NCI-H774 (cell line): ENCODE measurements at regions not wholly inside any gene's neighbourhood (a gene's known extent, or its start where the extent isn't known, plus 50 kb on each side); places are given as distances from the start of the nearest gene placed in this dataset.
"Not testable (repeated sequence)": the region's sequence is repeated elsewhere in the genome, so short reads cannot be mapped to it uniquely, and the experiment has no call there.

Experiments
- DNase-seq: peaks from one replicate; lab custom pipeline; 2025; lab: John Stamatoyannopoulos, UW

DNA sequence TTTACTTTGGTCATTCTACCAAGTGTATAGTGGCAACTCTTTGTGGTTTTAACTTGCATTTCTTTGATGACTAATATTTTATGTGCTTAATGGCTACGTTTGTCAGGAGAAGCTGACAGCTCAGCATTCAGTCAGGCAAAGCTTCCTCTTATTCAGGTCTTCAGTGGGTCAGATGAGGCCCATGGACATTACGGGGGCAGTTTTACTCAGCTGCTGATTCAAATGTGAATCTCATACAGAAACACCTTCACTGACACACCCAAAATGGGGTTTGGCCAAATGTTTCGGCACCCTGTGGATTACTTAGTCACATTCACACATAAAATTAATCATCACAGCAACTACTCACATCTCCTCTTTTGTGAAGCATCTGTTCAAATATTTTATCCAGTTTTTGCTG lies 104.9 kb upstream of the PLD5 start:
- DNase-seq: no peak

DNA sequence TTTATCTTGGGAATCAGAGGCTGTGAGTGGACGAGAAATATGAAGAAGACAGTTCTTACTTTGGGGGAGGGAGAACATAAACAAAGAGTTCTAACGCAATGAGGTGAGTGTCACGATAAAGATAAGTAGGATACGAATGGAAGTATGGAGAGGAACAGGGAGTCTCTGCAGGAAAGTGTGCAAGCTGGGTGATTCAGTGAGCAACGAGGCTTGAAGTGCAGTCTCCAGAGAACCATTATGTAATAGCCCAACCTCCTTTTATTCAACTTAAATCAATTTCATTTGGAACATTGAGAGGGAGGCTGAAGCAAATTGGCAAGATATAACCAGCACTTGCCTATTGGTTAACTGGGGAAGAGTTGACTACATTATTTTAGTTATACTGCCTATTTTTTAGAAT lies 99.3 kb upstream of the PLD5 start:
- no peak for DNase-seq

DNA sequence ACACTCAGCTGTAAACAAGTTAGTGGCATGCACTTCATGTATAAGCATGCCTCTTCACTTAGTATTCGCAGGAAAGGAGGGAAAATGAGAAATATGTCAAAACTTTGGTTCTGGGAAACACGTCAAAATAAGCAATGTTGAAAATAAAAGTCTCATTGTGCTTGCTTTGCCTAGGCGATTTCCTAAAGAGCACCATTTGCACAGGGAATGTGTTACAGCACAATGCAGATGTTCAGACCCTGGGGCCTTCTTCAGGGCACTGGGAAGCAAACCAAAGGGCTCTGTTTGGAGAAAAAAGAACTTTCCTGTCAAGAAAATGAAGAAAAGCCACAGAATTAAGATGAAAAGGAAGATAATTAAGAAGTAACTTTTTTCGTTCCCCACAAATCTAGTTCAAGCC lies 98.6 kb upstream of the PLD5 start:
- no peak for DNase-seq

DNA sequence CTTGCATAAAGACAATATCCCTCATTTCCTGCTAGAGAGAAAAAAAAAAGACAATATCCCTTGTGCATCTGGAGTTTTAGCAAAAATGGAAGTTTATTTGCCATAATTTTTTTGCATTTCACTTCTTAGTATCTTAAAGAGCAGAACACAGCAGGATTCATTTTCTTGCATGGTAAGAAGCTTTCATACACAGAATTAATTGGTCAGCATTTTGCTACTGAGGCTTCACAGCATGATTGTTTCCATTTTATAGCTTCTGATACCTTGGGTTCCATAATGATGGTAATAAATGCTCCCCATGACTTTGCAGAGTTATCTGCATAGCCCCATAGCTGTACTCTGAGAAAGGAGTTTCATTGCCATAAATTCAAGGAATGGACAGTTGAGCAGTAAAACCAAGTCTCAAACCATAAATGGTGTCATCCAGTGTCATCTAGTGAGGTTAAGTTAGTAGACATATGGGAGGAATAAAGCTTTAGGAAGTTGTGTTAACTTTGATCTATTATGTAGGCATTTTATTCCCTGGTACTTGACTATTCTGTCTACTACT lies 88.8 kb upstream of the PLD5 start:
- DNase-seq: no peak

DNA sequence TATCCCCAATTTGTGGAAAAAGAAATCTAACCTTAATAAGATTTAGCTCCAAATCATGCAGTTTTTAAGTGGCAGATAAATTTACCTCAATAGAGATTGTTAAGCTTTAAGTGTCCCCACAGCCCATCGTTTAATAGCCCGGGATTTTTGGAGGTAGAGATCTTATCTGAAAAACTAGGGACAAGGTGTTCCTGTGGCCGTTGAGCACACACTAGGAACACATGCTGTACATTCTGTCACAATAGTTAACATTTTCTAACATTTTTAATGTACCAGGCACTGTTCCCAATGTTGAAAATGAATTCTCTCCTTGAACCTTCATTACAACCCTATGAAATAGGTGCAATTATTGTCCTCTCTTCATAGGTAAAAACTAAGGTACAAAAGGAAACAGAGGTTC lies 85.7 kb upstream of the PLD5 start:
- no peak for DNase-seq

DNA sequence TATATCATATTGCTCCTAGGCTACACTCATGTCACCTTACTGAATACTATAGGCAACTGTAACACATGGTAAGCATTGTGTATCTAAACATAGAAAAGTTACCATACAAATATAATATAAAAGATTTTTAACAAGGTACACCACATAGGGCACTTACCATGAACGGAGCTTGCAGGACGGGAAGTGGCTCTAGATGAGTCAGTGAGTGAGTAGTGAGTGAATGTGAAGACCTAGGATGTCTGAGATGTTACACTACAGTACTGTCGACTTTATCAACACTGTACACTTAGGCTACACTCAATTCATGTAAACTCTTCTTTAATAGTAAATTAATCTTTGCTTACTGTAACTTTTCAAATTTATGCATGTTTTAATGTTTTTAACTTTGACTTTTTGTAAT lies 81.0 kb upstream of the PLD5 start:
- no peak for DNase-seq

DNA sequence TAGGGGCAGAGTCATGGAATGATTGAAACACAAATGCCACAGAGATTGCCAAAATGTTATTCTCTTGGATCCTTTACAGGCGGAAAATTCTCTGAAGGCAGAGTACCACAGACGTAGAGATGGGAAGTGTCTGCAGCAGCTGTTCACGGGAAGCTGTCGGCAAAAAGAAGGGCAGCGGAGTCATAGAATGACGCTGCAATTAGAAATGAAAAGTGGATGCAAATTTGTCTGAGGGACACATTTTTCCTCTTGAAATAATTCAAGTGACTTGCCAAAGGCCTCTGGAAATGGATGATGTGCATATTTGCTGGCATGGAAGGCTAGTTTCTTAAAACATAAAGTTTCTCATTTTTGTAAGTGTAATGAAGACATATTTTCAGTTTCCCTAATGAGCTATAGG lies 77.5 kb upstream of the PLD5 start:
- DNase-seq: no peak

DNA sequence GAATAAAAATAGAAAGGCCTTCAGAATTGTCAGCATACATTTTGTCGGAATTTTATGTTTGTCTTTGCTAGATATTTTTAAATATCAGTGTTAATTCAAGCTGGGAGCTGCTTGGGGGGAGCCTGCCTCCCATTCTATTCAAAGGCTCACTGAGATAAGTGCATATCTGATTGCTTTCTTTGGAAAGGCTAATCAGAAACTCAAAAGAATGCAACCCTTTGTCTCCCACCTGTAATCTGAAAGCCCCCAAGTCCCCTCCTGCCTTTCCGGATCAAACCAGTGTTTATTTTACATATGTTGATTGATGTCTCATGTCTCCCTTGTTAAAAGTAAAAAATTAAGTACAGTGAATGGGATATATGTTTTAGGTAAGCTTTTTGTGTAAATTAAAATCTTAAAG lies 69.3 kb upstream of the PLD5 start:
- DNase-seq: not testable (repeated sequence)

DNA sequence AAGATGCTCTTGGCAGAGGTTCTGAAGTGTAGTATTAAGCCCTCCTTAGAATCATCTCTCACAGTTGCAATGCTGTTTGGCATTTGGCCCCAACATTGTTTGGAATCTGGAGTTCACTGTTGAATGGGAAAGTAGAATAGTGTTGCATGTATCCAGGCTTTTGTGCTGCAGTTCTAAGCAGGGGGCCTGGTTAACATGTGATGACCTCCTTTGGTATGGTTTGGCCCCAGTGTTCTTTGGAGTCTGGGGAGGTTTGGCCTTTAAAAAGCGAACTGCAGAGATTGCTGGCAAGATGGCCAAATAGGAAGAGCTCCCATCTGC lies 61.8 kb upstream of the PLD5 start:
- no peak for DNase-seq

DNA sequence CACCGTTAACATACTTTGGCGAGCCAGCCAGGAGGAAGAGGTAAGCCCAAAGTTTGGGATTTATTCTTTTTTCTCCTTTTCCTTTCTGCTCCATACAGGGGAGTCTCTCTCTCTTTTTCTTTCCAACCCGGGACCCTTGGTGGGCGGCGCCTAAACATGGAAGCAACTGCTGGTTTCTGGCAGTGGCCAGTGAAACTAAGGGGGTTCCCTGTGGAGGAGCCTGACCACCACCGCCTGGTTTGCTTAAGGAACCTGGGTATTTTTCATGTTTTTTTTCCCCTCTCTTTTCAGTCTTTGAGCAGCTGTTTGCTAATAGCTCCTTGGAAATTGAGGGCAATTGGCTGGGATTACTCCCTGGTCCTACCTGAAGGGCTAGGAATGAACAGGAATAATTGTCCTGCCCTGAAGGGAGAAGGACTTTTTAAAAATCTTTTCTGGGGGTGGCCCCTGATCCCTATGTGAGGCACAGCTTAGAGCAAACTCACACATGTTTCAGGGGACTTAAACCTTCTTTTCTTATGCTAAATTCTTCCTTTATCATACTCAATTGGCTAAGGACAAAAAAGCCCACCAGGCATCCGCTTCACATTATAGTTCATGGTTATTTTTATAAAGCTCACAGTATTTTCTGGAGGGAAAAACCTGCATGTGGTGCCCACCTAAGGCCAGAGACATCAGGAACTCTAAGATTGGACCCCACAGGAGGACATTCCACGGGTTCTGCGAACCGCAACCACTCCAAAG lies 61.3 kb upstream of the PLD5 start:
- no peak for DNase-seq

DNA sequence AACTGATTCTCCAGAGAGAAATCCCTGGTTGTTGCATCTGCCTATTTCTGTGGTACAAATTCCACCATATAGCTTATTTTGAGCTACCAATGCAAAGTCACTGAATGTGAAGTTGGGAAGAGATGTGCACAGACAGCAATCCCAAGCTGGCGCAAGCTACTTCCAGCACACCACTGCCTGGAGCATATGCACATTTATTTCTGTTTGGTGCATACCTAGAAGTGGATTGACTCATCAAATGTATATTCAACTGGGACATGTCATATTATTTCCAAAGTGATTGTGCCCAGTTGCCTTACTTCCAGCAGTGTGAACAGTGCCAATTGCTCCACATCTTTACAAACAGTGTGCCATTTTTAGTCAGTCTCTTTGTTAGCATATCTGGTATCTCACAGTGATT lies 58.2 kb upstream of the PLD5 start:
- no peak for DNase-seq

DNA sequence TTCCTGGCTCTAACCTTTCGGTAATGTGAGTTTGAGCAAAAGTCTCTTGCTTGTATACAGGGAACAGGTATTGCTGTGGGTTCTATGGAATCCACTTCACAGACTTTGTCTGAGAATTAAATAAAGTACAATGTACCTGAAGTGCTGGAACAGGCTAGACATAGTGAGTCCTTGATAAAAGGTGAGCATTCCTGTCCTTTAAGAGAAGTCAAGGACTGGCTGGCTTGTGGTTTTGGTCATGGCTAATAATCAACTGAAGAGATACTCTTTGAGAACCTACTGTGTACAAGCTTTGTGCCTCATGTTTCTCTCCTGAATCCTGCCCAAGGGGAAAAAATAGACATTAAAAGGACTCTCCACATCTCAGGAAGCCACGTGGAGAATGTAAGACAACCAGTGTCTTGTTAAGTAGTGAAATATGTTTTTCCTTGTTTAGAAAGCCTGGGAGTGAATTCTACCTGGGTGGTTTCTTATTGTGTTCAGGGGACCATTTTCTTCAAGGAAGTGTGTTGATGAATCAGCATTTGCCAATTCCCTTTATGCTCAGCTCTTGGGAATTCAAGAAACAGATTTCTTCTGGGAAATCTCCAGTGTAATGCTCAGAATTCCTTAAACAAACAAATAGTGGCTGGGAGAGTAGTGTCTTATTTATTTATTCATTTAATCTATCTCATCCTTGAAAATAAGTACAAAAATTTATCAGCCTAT lies 55.2 kb upstream of the PLD5 start:
- DNase-seq: no peak
